H9 (cell line): ENCODE measurements at regions not wholly inside any gene's neighbourhood (a gene's known extent, or its start where the extent isn't known, plus 50 kb on each side); places are given as distances from the start of the nearest gene placed in this dataset.

Source experiments
- DNase-seq: peaks from one replicate; pipeline ENCODE4 v3.0.0-alpha.2; 2017
- H2AFZ ChIP-seq: one replicate; pipeline ENCODE4 v1.6.1; 2013; ENCODE audit warnings: mild to moderate bottlenecking, low read length, control low read depth, moderate library complexity
- H2AK5ac ChIP-seq: 2 replicates; pipeline ENCODE4 v1.6.1; 2013; ENCODE audit warnings: low read length, control low read depth, mixed read lengths; ENCODE audit not compliant: insufficient read length
- H2BK120ac ChIP-seq: one replicate; pipeline ENCODE4 v1.6.1; 2013; ENCODE audit warnings: low read depth, mild to moderate bottlenecking, low read length, control low read depth, inconsistent platforms; ENCODE audit not compliant: poor library complexity, severe bottlenecking
- H2BK12ac ChIP-seq: 2 replicates; pipeline ENCODE4 v1.6.1; 2013; ENCODE audit warnings: low read length, control low read depth, mixed read lengths, low read depth; ENCODE audit not compliant: insufficient read length
- H2BK15ac ChIP-seq: 2 replicates; pipeline ENCODE4 v1.6.1; 2013; ENCODE audit warnings: low read depth, low read length, control low read depth
- H2BK20ac ChIP-seq: one replicate; pipeline ENCODE4 v1.6.1; 2013; ENCODE audit warnings: low read depth, mild to moderate bottlenecking, low read length, control low read depth, inconsistent platforms; ENCODE audit not compliant: poor library complexity, severe bottlenecking
- H2BK5ac ChIP-seq: 2 replicates; pipeline ENCODE4 v1.6.1; 2013; ENCODE audit warnings: low read length, control low read depth, mixed read lengths; ENCODE audit not compliant: insufficient read length
- H3K14ac ChIP-seq: 2 replicates; pipeline ENCODE4 v1.6.1; 2013; ENCODE audit warnings: low read length, control low read depth; ENCODE audit not compliant: insufficient read depth
- H3K18ac ChIP-seq: 2 replicates; pipeline ENCODE4 v1.6.1; 2013; ENCODE audit warnings: low read depth, mild to moderate bottlenecking, mixed read lengths, low read length, control low read depth; ENCODE audit not compliant: insufficient read length
- H3K23ac ChIP-seq: 2 replicates; pipeline ENCODE4 v1.6.1; 2013; ENCODE audit warnings: low read length, control low read depth, mixed read lengths, low read depth; ENCODE audit not compliant: insufficient read length
- H3K23me2 ChIP-seq: 2 replicates; pipeline ENCODE4 v1.6.1; 2013; ENCODE audit warnings: low read depth, mild to moderate bottlenecking, mixed read lengths, low read length, control low read depth; ENCODE audit not compliant: insufficient read length, poor library complexity, severe bottlenecking
- H3K27ac ChIP-seq: 2 replicates; pipeline ENCODE4 v1.5.1; 2013; ENCODE audit warnings: low read length, control low read depth, mixed read lengths, low read depth; ENCODE audit not compliant: insufficient read length
- H3K27me3 ChIP-seq: 2 replicates; pipeline ENCODE4 v1.6.1; 2013; ENCODE audit warnings: low read length, control low read depth, inconsistent platforms; ENCODE audit not compliant: insufficient read depth
- H3K4ac ChIP-seq: 2 replicates; pipeline ENCODE4 v1.6.1; 2013; ENCODE audit warnings: low read depth, mild to moderate bottlenecking, control low read depth, inconsistent platforms, low read length, moderate library complexity
- H3K4me1 ChIP-seq: 2 replicates; pipeline ENCODE4 v1.6.1; 2013; ENCODE audit warnings: low read length, control low read depth, inconsistent platforms; ENCODE audit not compliant: insufficient read depth
- H3K4me2 ChIP-seq: 2 replicates; pipeline ENCODE4 v1.6.1; 2013; ENCODE audit warnings: low read length, control low read depth, mixed read lengths; ENCODE audit not compliant: insufficient read length, insufficient read depth
- H3K56ac ChIP-seq: 2 replicates; pipeline ENCODE4 v1.6.1; 2013; ENCODE audit warnings: low read depth, mild to moderate bottlenecking, mixed read lengths, low read length, control low read depth; ENCODE audit not compliant: insufficient read length
- H3K79me1 ChIP-seq: 2 replicates; pipeline ENCODE4 v1.6.1; 2013; ENCODE audit warnings: low read depth, mild to moderate bottlenecking, moderate library complexity, low read length, control low read depth, inconsistent platforms; ENCODE audit not compliant: insufficient read depth, poor library complexity, severe bottlenecking
- H3K79me2 ChIP-seq: 2 replicates; pipeline ENCODE4 v1.6.1; 2013; ENCODE audit warnings: low read length, control low read depth, inconsistent platforms; ENCODE audit not compliant: insufficient read depth
- H3K9ac ChIP-seq: 2 replicates; pipeline ENCODE4 v1.6.1; 2013; ENCODE audit warnings: low read length, control low read depth, mixed read lengths; ENCODE audit not compliant: insufficient read length; ENCODE audit errors: extremely low read depth
- H3K9me3 ChIP-seq: one replicate; pipeline ENCODE4 v1.6.1; 2013; ENCODE audit warnings: low read depth, low read length, inconsistent platforms; ENCODE audit not compliant: control insufficient read depth
- H3T11ph ChIP-seq: one replicate; pipeline ENCODE4 v1.6.1; 2013; ENCODE audit warnings: mild to moderate bottlenecking, low read length, control low read depth, inconsistent platforms
- H4K20me1 ChIP-seq: one replicate; pipeline ENCODE4 v1.6.1; 2013; ENCODE audit not compliant: control insufficient read depth, insufficient read length, insufficient read depth
- H4K5ac ChIP-seq: 2 replicates; pipeline ENCODE4 v1.6.1; 2013; ENCODE audit warnings: low read depth, mild to moderate bottlenecking, mixed read lengths, low read length, control low read depth; ENCODE audit not compliant: insufficient read length
- H4K8ac ChIP-seq: replicated peaks from 2 replicates; pipeline ENCODE4 v1.6.1; 2013; ENCODE audit warnings: low read length, control low read depth, mixed read lengths, low read depth; ENCODE audit not compliant: insufficient read length
- H4K91ac ChIP-seq: 2 replicates; pipeline ENCODE4 v1.6.1; 2013; ENCODE audit warnings: low read depth, mild to moderate bottlenecking, moderate library complexity, mixed read lengths, low read length, control low read depth; ENCODE audit not compliant: insufficient read length
- H3K27ac Mint-ChIP-seq, 3 experiments: 2 replicates in 2 of 3; 3 replicates in 1 of 3; pipeline ENCODE4 v1.8.0; 2020 to 2021; ENCODE audit warnings: mixed read lengths in 3 of 3, mild to moderate bottlenecking in 1 of 3, moderate library complexity in 1 of 3
- H3K27me3 Mint-ChIP-seq: 2 replicates; pipeline ENCODE4 v1.8.0; 2021; ENCODE audit warnings: low read depth, mild to moderate bottlenecking, moderate library complexity, mixed read lengths
- H3K36me3 Mint-ChIP-seq, 3 experiments: 2 replicates in 2 of 3; 3 replicates in 1 of 3; pipeline ENCODE4 v1.8.0; 2020 to 2021; ENCODE audit warnings: low read depth in 3 of 3, mixed read lengths in 3 of 3; ENCODE audit not compliant: insufficient read depth in 1 of 3
- H3K4me1 Mint-ChIP-seq, 2 experiments: 2 replicates each; pipeline ENCODE4 v1.8.0; 2020; ENCODE audit warnings: mixed read lengths in 2 of 2
- H3K4me3 Mint-ChIP-seq, 2 experiments: 2 replicates in 1 of 2; 3 replicates in 1 of 2; pipeline ENCODE4 v1.8.0; 2020 to 2021; ENCODE audit warnings: mild to moderate bottlenecking in 2 of 2, mixed read lengths in 2 of 2, moderate library complexity in 1 of 2
- H3K9me3 Mint-ChIP-seq, 2 experiments: 2 replicates in 1 of 2; 3 replicates in 1 of 2; pipeline ENCODE4 v1.8.0; 2020; ENCODE audit warnings: mild to moderate bottlenecking in 2 of 2, mixed read lengths in 2 of 2, moderate library complexity in 1 of 2
- WGBS: extraction: QIAGEN DNeasy Blood & Tissue Kit; methylation state at CpG from one replicate; pipeline ENCODE4 v1.1.7; 2013; ENCODE audit warnings: missing lambda C conversion rate, low lambda C conversion rate, mixed read lengths; ENCODE audit not compliant: insufficient read length; ENCODE audit errors: extremely low coverage; 5-methylcytosine and 5-hydroxymethylcytosine counted together
- TF ChIP-seq, protein P1 (sequence below): fragments of 200-600 bp; sonication (generic); conservative IDR thresholded peaks from 3 replicates; pipeline ENCODE4 v1.8.0; 2021; ENCODE audit warnings: antibody characterized with exemption, mild to moderate bottlenecking

DNA sequence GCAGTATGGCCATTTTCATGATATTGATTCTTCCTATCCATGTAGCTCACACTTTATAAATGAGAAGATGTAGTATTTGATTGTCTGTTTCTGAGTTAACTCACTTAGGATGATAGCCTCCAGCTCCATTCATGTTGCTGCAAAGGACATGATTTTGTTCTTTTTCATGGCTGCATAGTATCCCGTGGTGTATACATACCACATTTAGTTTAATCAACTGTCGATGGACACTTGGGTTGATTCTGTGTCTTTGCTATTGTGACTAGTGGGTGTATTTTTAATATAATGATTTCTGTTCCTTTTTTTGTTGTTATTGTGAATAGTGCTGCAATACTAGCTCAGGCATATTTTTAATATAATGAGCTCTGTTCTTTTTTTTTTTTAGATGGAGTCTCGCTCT is 560.3 kb upstream of the ZNF608 start:
- Histone ChIP-seq H3K4me2 (no peak overlapping the region), H4K8ac (no peak overlapping the region)
- no CpG with 5 or more reads among the region's 3 CpGs for WGBS

More for the DNA sequence above, 560.3 kb upstream of the ZNF608 start:
- no peak overlapping the region for H2BK5ac ChIP-seq
- TF ChIP-seq, protein P1, sequence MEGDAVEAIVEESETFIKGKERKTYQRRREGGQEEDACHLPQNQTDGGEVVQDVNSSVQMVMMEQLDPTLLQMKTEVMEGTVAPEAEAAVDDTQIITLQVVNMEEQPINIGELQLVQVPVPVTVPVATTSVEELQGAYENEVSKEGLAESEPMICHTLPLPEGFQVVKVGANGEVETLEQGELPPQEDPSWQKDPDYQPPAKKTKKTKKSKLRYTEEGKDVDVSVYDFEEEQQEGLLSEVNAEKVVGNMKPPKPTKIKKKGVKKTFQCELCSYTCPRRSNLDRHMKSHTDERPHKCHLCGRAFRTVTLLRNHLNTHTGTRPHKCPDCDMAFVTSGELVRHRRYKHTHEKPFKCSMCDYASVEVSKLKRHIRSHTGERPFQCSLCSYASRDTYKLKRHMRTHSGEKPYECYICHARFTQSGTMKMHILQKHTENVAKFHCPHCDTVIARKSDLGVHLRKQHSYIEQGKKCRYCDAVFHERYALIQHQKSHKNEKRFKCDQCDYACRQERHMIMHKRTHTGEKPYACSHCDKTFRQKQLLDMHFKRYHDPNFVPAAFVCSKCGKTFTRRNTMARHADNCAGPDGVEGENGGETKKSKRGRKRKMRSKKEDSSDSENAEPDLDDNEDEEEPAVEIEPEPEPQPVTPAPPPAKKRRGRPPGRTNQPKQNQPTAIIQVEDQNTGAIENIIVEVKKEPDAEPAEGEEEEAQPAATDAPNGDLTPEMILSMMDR, result no peak
- no peak overlapping the region for H3K56ac ChIP-seq
- peaks cover 1% of the 10 kb centered on the region; the same call in 1 of the 2 replicates for H3K4me1 ChIP-seq
- no peaks in the 10 kb centered on the region for H3K79me1 ChIP-seq
- no peaks in the 10 kb centered on the region for H3K27me3 ChIP-seq
- peaks cover 14 to 42% (median 21%) of the 10 kb centered on the region in 3 experiments for H3K36me3 Mint-ChIP-seq
- no peaks in the 10 kb centered on the region for H3K23me2 ChIP-seq
- H3K9me3 ChIP-seq, result no peaks in the 10 kb centered on the region
- H3K4me3 Mint-ChIP-seq, result no peak overlapping the region
- H2AFZ ChIP-seq, result no peak overlapping the region
- H3K4me1 Mint-ChIP-seq, result peaks cover 4% of the 10 kb centered on the region in 2 experiments
- peaks cover 28 to 29% of the 10 kb centered on the region in 2 experiments for H3K9me3 Mint-ChIP-seq
- no peak overlapping the region for H2BK20ac ChIP-seq
- DNase-seq, result no peak
- H4K20me1 ChIP-seq, result no peaks in the 10 kb centered on the region
- H3K27me3 Mint-ChIP-seq, result 0 out of 2 replicates have a peak, but pooled peaks cover 1% of the 10 kb centered on the region
- no peaks in the 10 kb centered on the region for H3K79me2 ChIP-seq
- H3K23ac ChIP-seq, result no peak overlapping the region
- H3K18ac ChIP-seq, result no peak overlapping the region
- H3K9ac ChIP-seq, result no peak overlapping the region
- H3K4ac ChIP-seq, result no peak overlapping the region
- H3K27ac ChIP-seq, result no peak overlapping the region
- H3K14ac ChIP-seq, result no peak overlapping the region
- no peak overlapping the region for H2AK5ac ChIP-seq
- no peak overlapping the region for H3K27ac Mint-ChIP-seq
- H4K91ac ChIP-seq, result no peak overlapping the region
- H2BK15ac ChIP-seq, result no peak overlapping the region
- H3T11ph ChIP-seq, result no peak overlapping the region
- no peak overlapping the region for H4K5ac ChIP-seq
- no peak overlapping the region for H2BK12ac ChIP-seq
- no peak overlapping the region for H2BK120ac ChIP-seq
